ENCODE measurements at regions not wholly inside any gene's neighbourhood (a gene's known extent, or its start where the extent isn't known, plus 50 kb on each side); places are given as distances from the start of the nearest gene placed in this dataset.

- no peak for DNase-seq
Observed at GRCh38 chr1:232303222-232303620, 326.7 kb downstream of the SIPA1L2 start.

- no peak for DNase-seq
Observed at GRCh38 chr1:232302376-232303221, 327.3 kb downstream of the SIPA1L2 start.

- DNase-seq = no peak
Observed at GRCh38 chr1:232301246-232301645, 328.7 kb downstream of the SIPA1L2 start.

- no peak for DNase-seq
Observed at GRCh38 chr1:232300466-232300865, 329.5 kb downstream of the SIPA1L2 start.

GRCh38 chr1:232296461-232296860 is 333.5 kb downstream of the SIPA1L2 start:
- no peak for DNase-seq

- DNase-seq = no peak
Observed at GRCh38 chr1:232293361-232293760, 336.6 kb downstream of the SIPA1L2 start.

- no peak for DNase-seq
Observed at GRCh38 chr1:232292818-232293217, 337.1 kb downstream of the SIPA1L2 start.

- DNase-seq = no peak
Observed at GRCh38 chr1:232292239-232292638, 337.7 kb downstream of the SIPA1L2 start.

GRCh38 chr1:232291681-232292080 is 338.3 kb downstream of the SIPA1L2 start:
- DNase-seq = no peak

GRCh38 chr1:232291261-232291660 is 338.7 kb downstream of the SIPA1L2 start:
- DNase-seq = no peak

GRCh38 chr1:232290570-232290969 is 339.4 kb downstream of the SIPA1L2 start:
- no peak for DNase-seq

GRCh38 chr1:232287676-232288569 is 342.0 kb downstream of the SIPA1L2 start:
- DNase-seq = no peak

GRCh38 chr1:232285138-232285537 is 344.8 kb downstream of the SIPA1L2 start:
- no peak for DNase-seq

- no peak for DNase-seq
Observed at GRCh38 chr1:232283864-232284263, 346.1 kb downstream of the SIPA1L2 start.

- DNase-seq = no peak
Observed at GRCh38 chr1:232282498-232282897, 347.4 kb downstream of the SIPA1L2 start.

- DNase-seq = no peak
Observed at GRCh38 chr1:232280910-232281309, 349.0 kb downstream of the SIPA1L2 start.

- DNase-seq = no peak
Observed at GRCh38 chr1:232279909-232280400, 350.0 kb downstream of the SIPA1L2 start.

GRCh38 chr1:232278925-232279324 is 351.0 kb downstream of the SIPA1L2 start:
- no peak for DNase-seq

GRCh38 chr1:232276651-232277050 is 353.3 kb downstream of the SIPA1L2 start:
- DNase-seq = no peak

- no peak for DNase-seq
Observed at GRCh38 chr1:232274999-232275710, 354.8 kb downstream of the SIPA1L2 start.

GRCh38 chr1:232274236-232274855 is 355.6 kb downstream of the SIPA1L2 start:
- DNase-seq = no peak

- DNase-seq = no peak
Observed at GRCh38 chr1:232273011-232273410, 356.9 kb downstream of the SIPA1L2 start.

Data from HCEC 1CT (cell line).